ENCODE measurements at regions not wholly inside any gene's neighbourhood (a gene's known extent, or its start where the extent isn't known, plus 50 kb on each side); places are given as distances from the start of the nearest gene placed in this dataset.

DNA sequence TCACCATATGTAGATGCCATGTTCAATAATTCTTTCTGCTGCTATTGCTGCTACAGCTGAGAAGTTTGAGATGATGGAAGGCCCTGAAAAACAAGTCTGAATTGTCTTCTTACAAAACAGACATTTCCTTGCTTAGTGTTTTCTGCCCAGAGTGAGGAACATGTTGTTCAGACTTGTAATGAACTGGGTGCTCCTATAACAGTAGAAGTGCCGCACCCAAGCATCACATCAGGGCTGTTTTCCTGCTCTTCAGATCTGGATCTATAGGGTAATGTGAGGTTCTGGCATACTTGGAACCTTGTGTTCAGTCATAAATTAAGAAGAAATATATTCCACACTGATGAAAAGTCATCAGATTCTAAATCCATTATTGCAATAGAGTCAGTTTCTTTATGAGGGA lies 171.9 kb upstream of the DIO2 start:
- no peaks in the 10 kb centered on the region for H3K36me3 ChIP-seq (ENCODE audit: insufficient read depth, low read length, poor library complexity, severe bottlenecking)
- DNase-seq (ENCODE audit: low spot score), result no peak
- H3K4me1 ChIP-seq (ENCODE audit: insufficient read depth, low read length, poor library complexity, severe bottlenecking), result no peaks in the 10 kb centered on the region
- no peaks in the 10 kb centered on the region for H3K9me3 ChIP-seq (ENCODE audit: low read depth, low read length, poor library complexity, severe bottlenecking)
- CTCF ChIA-PET, result no interaction called here
- POLR2A ChIA-PET (ENCODE audit: low non-redundant PET), result no interaction called here
- no TSS peak for BruUV-seq (replicated peaks)
- no peak overlapping the region for H3K27ac ChIP-seq (ENCODE audit: low read depth, low read length, poor library complexity, severe bottlenecking)
- H3K27me3 ChIP-seq (replicated peaks; ENCODE audit: insufficient read depth, low read depth, low read length, poor library complexity), result no peaks in the 10 kb centered on the region
- intact Hi-C loops (cut with micrococcal nuclease; ENCODE audit: unreplicated experiment), result no loop called here
- no peak overlapping the region for H3K4me3 ChIP-seq (ENCODE audit: low read depth, low read length, poor library complexity, severe bottlenecking)
- TF ChIP-seq EZH2 (IDR thresholded peaks at IDR 0.05; ENCODE audit: borderline replicate concordance, low read depth, low read length, poor library complexity, severe bottlenecking) (no peak), CTCF (conservative IDR thresholded peaks at IDR 0.05; ENCODE audit: low read depth, low read length) (no peak)

GRCh38 chr14:80381807-80382363 lies 170.6 kb upstream of the DIO2 start:
- no TSS peak for BruUV-seq (replicated peaks)
- Histone ChIP-seq H3K4me1 (ENCODE audit: insufficient read depth, low read length, poor library complexity, severe bottlenecking) (no peaks in the 10 kb centered on the region), H3K36me3 (ENCODE audit: insufficient read depth, low read length, poor library complexity, severe bottlenecking) (no peaks in the 10 kb centered on the region), H3K4me3 (ENCODE audit: low read depth, low read length, poor library complexity, severe bottlenecking) (no peak overlapping the region), H3K27ac (ENCODE audit: low read depth, low read length, poor library complexity, severe bottlenecking) (no peak overlapping the region), H3K9me3 (ENCODE audit: low read depth, low read length, poor library complexity, severe bottlenecking) (no peaks in the 10 kb centered on the region), H3K27me3 (replicated peaks; ENCODE audit: insufficient read depth, low read depth, low read length, poor library complexity) (no peaks in the 10 kb centered on the region)
- DNase-seq (ENCODE audit: low spot score), result no peak
- ChIA-PET CTCF (no interaction called here), POLR2A (ENCODE audit: low non-redundant PET) (no interaction called here)
- intact Hi-C loops (cut with micrococcal nuclease; ENCODE audit: unreplicated experiment), result no loop called here
- no peak for TF ChIP-seq EZH2 (IDR thresholded peaks at IDR 0.05; ENCODE audit: borderline replicate concordance, low read depth, low read length, poor library complexity, severe bottlenecking)
- no peak for TF ChIP-seq CTCF (conservative IDR thresholded peaks at IDR 0.05; ENCODE audit: low read depth, low read length)

GRCh38 chr14:80379035-80379434 lies 167.7 kb upstream of the DIO2 start:
- no TSS peak for BruUV-seq (replicated peaks)
- Histone ChIP-seq H3K36me3 (ENCODE audit: insufficient read depth, low read length, poor library complexity, severe bottlenecking) (no peaks in the 10 kb centered on the region), H3K4me1 (ENCODE audit: insufficient read depth, low read length, poor library complexity, severe bottlenecking) (no peaks in the 10 kb centered on the region), H3K4me3 (ENCODE audit: low read depth, low read length, poor library complexity, severe bottlenecking) (no peak overlapping the region), H3K9me3 (ENCODE audit: low read depth, low read length, poor library complexity, severe bottlenecking) (no peaks in the 10 kb centered on the region), H3K27ac (ENCODE audit: low read depth, low read length, poor library complexity, severe bottlenecking) (no peak overlapping the region), H3K27me3 (replicated peaks; ENCODE audit: insufficient read depth, low read depth, low read length, poor library complexity) (no peaks in the 10 kb centered on the region)
- no peak for DNase-seq (ENCODE audit: low spot score)
- intact Hi-C loops (cut with micrococcal nuclease; ENCODE audit: unreplicated experiment), result no loop called here
- no peak for TF ChIP-seq EZH2 (IDR thresholded peaks at IDR 0.05; ENCODE audit: borderline replicate concordance, low read depth, low read length, poor library complexity, severe bottlenecking)
- no peak for TF ChIP-seq CTCF (conservative IDR thresholded peaks at IDR 0.05; ENCODE audit: low read depth, low read length)
- CTCF ChIA-PET, result no interaction called here
- POLR2A ChIA-PET (ENCODE audit: low non-redundant PET), result no interaction called here
